Transverse colon (tissue), 4 donors: ENCODE measurements at regions not wholly inside any gene's neighbourhood (a gene's known extent, or its start where the extent isn't known, plus 50 kb on each side); places are given as distances from the start of the nearest gene placed in this dataset.
"Not testable (repeated sequence)": the region's sequence is repeated elsewhere in the genome, so short reads cannot be mapped to it uniquely, and the experiment has no call there.

ENCODE experiments used
- DNase-seq: peaks from one replicate; pipeline ENCODE4 v3.0.0-alpha.2; 2019
- H3K27ac ChIP-seq, 4 donors: fragments of 200-600 bp; sonication (generic); 2 replicates each; pipeline ENCODE4 v1.5.1; 2016 to 2018; ENCODE audit warnings: inconsistent platforms in 4 of 4
- H3K27me3 ChIP-seq: fragments of 200-600 bp; sonication (generic); 2 replicates; pipeline ENCODE4 v1.5.1; 2017; ENCODE audit warnings: inconsistent platforms
- H3K36me3 ChIP-seq, 4 donors: fragments of 200-600 bp; sonication (generic); 2 replicates each; pipeline ENCODE4 v1.5.1; 2017 to 2019; ENCODE audit warnings: inconsistent platforms in 4 of 4
- H3K4me1 ChIP-seq, 4 donors: fragments of 200-600 bp; sonication (generic); 2 replicates each; pipeline ENCODE4 v1.5.1; 2017 to 2020; ENCODE audit warnings: inconsistent platforms in 4 of 4
- H3K4me3 ChIP-seq, 4 donors: fragments of 200-600 bp; sonication (generic); 1 replicate in 1 of 4; 2 replicates in 3 of 4; pipeline versions ENCODE4 v1.5.1 to v1.6.1; 2017 to 2019; ENCODE audit warnings: inconsistent platforms in 4 of 4
- H3K9me3 ChIP-seq, 2 donors: fragments of 200-600 bp; sonication (generic); 2 replicates each; pipeline ENCODE4 v1.5.1; 2017 to 2019; ENCODE audit warnings: inconsistent platforms in 2 of 2
- CTCF ChIP-seq, 5 experiments: fragments of 200-600 bp in 3 of 5; fragments of 450-650 bp in 2 of 5; sonication (generic) in 3 of 5; IDR thresholded peaks; 1 replicate in 2 of 5; 2 replicates in 3 of 5; pipeline ENCODE4 v1.5.1; 2016 to 2017; ENCODE audit warnings: antibody characterized with exemption in 5 of 5, inconsistent platforms in 3 of 5, mild to moderate bottlenecking in 2 of 5, moderate library complexity in 1 of 5
- EP300 ChIP-seq: sonication (generic); formaldehyde crosslinking; IDR thresholded peaks from one replicate; pipeline ENCODE4 v1.6.1; 2017; ENCODE audit warnings: antibody characterized with exemption, low read depth
- POLR2A ChIP-seq: fragments of 450-650 bp; IDR thresholded peaks from one replicate; pipeline ENCODE4 v1.6.1; 2016; ENCODE audit warnings: antibody characterized with exemption, mild to moderate bottlenecking, moderate library complexity
- POLR2AphosphoS5 ChIP-seq, 3 donors: sonication (generic); formaldehyde crosslinking; IDR thresholded peaks; one replicate each; pipeline ENCODE4 v1.6.1; 2016; ENCODE audit warnings: antibody characterized with exemption in 3 of 3
- WGBS, 2 donors: methylation state at CpG; one replicate each; pipeline ENCODE4 v1.1.5; 2018; ENCODE audit warnings: low coverage in 1 of 2; 5-methylcytosine and 5-hydroxymethylcytosine counted together
- in situ Hi-C, 4 donors: fragments of 200-750 bp; cut with MboI; loops; one replicate each; pipeline versions ENCODE4 v1.15.0 to v1.15.1; 2017; ENCODE audit warnings: low sequenced_read_pairs in 3 of 4, low pct_ligation_motif_present in 1 of 4, low pct_unique_long_range_greater_than_20kb in 1 of 4
- intact Hi-C: fragments of 100-400 bp; cut with DNase I; formaldehyde crosslinking; loops from one replicate; pipeline ENCODE4 v1.15.1; 2023; ENCODE audit warnings: low total_unique reads

DNA sequence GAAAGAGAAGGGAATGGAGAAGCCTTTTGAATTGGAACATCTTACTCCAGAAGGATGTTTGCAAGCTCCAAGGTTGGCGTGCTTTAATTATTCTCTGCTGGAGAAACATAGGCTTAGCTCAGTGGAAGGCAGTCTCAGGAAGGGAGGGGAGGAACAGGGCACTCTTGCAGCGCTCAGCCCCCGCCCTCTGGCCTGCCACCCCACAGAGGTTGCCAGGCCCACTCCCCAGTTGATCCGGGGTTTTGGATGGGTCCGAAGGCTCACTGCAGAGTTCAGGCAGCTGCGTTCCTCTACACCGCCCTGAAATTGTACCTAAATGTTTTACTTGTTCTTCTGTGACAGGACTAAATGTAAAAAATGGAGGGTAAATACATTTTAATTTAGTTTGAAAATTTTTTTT is 155.2 kb upstream of the DTNBP1 start:
- Histone ChIP-seq H3K36me3 (no peaks in the 10 kb centered on the region), H3K9me3 (no peaks in the 10 kb centered on the region), H3K27ac (no peak overlapping the region), H3K4me1 (no peaks in the 10 kb centered on the region), H3K4me3 (no peak overlapping the region), H3K27me3 (no peaks in the 10 kb centered on the region)
- WGBS, 2 donors, result 91 to 100% methylated on average over 4 to 7 of the region's 7 CpGs
- DNase-seq, result no peak
- in situ Hi-C loops (no loop called here), intact Hi-C loops (no loop called here)
- TF ChIP-seq CTCF (IDR thresholded peaks at IDR 0.05), result no peak
- no peak for TF ChIP-seq EP300
- no peak for TF ChIP-seq POLR2A
- TF ChIP-seq POLR2AphosphoS5 (IDR thresholded peaks at IDR 0.05), result no peak

- in situ Hi-C loops, result no loop called here
- Histone ChIP-seq H3K4me1 (no peaks in the 10 kb centered on the region), H3K9me3 (no peaks in the 10 kb centered on the region), H3K27me3 (no peaks in the 10 kb centered on the region), H3K36me3 (no peaks in the 10 kb centered on the region), H3K27ac (no peak overlapping the region), H3K4me3 (no peak overlapping the region)
- no peak for DNase-seq
- intact Hi-C loops, result no loop called here
- WGBS, 2 donors, result 88% methylated on average over 4 of the region's 4 CpGs; no CpG with 5 or more reads in 1 of the 2 donors
- TF ChIP-seq POLR2A, result no peak
- TF ChIP-seq POLR2AphosphoS5 (IDR thresholded peaks at IDR 0.05), result no peak
- TF ChIP-seq CTCF (IDR thresholded peaks at IDR 0.05), result no peak
- no peak for TF ChIP-seq EP300
Observed at GRCh38 chr6:15817100-15817499, 154.3 kb upstream of the DTNBP1 start.

DNA sequence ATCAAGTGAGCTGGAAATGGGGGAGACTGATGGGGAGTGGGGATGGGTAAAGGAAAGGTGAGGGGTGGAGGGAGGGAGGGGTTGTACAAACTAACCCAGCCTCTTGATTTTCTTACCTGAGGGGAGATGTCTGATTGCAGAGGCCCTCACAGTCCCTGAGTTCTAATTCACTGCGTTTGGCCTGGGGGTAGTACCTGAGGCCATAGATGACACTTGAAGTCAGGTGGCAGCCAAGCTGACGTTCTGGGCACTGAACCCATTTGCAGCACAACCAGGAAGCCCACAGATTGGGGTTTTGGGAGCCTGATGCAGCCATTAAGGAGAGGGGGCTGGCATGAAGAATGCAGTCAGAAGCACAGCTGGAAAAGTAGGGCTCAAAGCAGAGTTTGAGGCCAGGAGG is 153.8 kb upstream of the DTNBP1 start:
- H3K9me3 ChIP-seq, result no peaks in the 10 kb centered on the region
- no peak overlapping the region for H3K27ac ChIP-seq
- TF ChIP-seq CTCF (IDR thresholded peaks at IDR 0.05) (no peak), POLR2AphosphoS5 (IDR thresholded peaks at IDR 0.05) (no peak), POLR2A (no peak), EP300 (no peak)
- no peak for DNase-seq
- H3K27me3 ChIP-seq, result no peaks in the 10 kb centered on the region
- H3K36me3 ChIP-seq, result no peaks in the 10 kb centered on the region
- no peak overlapping the region for H3K4me3 ChIP-seq
- WGBS, 2 donors, result 69% methylated on average over 2 of the region's 2 CpGs; no CpG with 5 or more reads in 1 of the 2 donors
- H3K4me1 ChIP-seq, result no peaks in the 10 kb centered on the region
- intact Hi-C loops (no loop called here), in situ Hi-C loops (no loop called here)

- DNase-seq, H3K36me3 ChIP-seq, intact Hi-C loops, H3K27me3 ChIP-seq, H3K4me1 ChIP-seq, H3K9me3 ChIP-seq, H3K27ac ChIP-seq, in situ Hi-C loops, H3K4me3 ChIP-seq: not testable (repeated sequence)
- WGBS, 2 donors, result 52 to 77% methylated on average over 2 to 5 of the region's 5 CpGs
Observed at GRCh38 chr6:15813698-15814097, 150.9 kb upstream of the DTNBP1 start.

DNA sequence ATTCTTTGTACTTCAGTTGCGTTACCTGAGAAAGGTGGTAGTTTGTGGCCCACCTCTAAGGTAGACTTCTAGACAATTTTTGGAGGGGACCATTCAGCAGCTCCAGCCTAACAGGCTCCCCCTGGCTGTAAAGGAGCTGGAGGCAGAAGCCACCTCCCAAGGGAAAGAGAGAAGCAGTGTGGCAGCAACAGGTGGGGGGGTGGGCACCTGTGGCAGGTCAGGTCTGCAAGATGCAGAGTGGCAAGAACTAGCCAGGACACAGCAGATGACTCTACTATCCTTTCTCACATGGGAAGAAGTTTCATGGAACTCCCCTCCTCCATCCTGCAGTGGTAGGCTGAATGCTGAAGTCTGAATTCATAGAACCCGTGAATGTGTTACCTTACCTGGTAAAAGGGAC is 148.3 kb upstream of the DTNBP1 start:
- WGBS, 2 donors, result 92 to 100% methylated on average over 1 to 2 of the region's 2 CpGs
- Histone ChIP-seq H3K36me3 (no peaks in the 10 kb centered on the region), H3K9me3 (no peaks in the 10 kb centered on the region), H3K4me1 (no peaks in the 10 kb centered on the region), H3K27me3 (no peaks in the 10 kb centered on the region), H3K4me3 (no peak overlapping the region), H3K27ac (no peak overlapping the region)
- no peak for DNase-seq
- intact Hi-C loops, result no loop called here
- in situ Hi-C loops, result no loop called here
- no peak for TF ChIP-seq EP300
- TF ChIP-seq CTCF (IDR thresholded peaks at IDR 0.05), result no peak
- TF ChIP-seq POLR2AphosphoS5 (IDR thresholded peaks at IDR 0.05), result no peak
- no peak for TF ChIP-seq POLR2A
